Kidney (tissue), 13 donors: ENCODE measurements at regions not wholly inside any gene's neighbourhood (a gene's known extent, or its start where the extent isn't known, plus 50 kb on each side); places are given as distances from the start of the nearest gene placed in this dataset.

Experiments used
- DNase-seq, 5 donors: peaks; one replicate each; pipeline ENCODE4 v3.0.0-alpha.2; 2013 to 2020
- FAIRE-seq: peaks from 2 replicates; lab custom pipeline; 2012; peaks lifted over from hg19 to GRCh38; lab: Jason Lieb, UNC
- H3K27ac ChIP-seq, 2 donors: one replicate each; pipeline ENCODE4 v1.7.0; 2013; ENCODE audit warnings: low read depth in 2 of 2, low read length in 2 of 2, inconsistent platforms in 1 of 2
- H3K27me3 ChIP-seq: one replicate; pipeline ENCODE4 v1.7.1; 2013; ENCODE audit warnings: low read length, inconsistent platforms; ENCODE audit not compliant: control insufficient read depth, insufficient read depth
- H3K36me3 ChIP-seq, 3 donors: one replicate each; pipeline versions ENCODE4 v1.7.0 to v1.7.1; 2013; ENCODE audit warnings: low read length in 3 of 3, control low read depth in 1 of 3, inconsistent platforms in 1 of 3; ENCODE audit not compliant: insufficient read depth in 3 of 3, control insufficient read depth in 2 of 3
- H3K4me1 ChIP-seq, 3 donors: one replicate each; pipeline versions ENCODE4 v1.7.0 to v1.7.1; 2013; ENCODE audit warnings: low read length in 3 of 3, inconsistent platforms in 1 of 3, low read depth in 1 of 3; ENCODE audit not compliant: control insufficient read depth in 2 of 3, insufficient read depth in 2 of 3
- H3K4me3 ChIP-seq, 3 donors: one replicate each; pipeline versions ENCODE4 v1.7.0 to v1.8.1; 2013; ENCODE audit warnings: low read length in 3 of 3, control low read depth in 1 of 3, inconsistent platforms in 1 of 3
- H3K9ac ChIP-seq, 3 donors: one replicate each; pipeline versions ENCODE4 v1.7.0 to v1.7.1; 2013; ENCODE audit warnings: low read length in 3 of 3, control low read depth in 1 of 3, inconsistent platforms in 1 of 3
- H3K9me3 ChIP-seq, 3 donors: one replicate each; pipeline versions ENCODE4 v1.7.0 to v1.7.1; 2013; ENCODE audit warnings: low read length in 3 of 3, control low read depth in 1 of 3, inconsistent platforms in 1 of 3; ENCODE audit not compliant: control insufficient read depth in 2 of 3, insufficient read depth in 1 of 3
- CTCF ChIP-seq: IDR thresholded peaks from 3 replicates; pipeline ENCODE4 v1.5.1; 2012; ENCODE audit warnings: mild to moderate bottlenecking, moderate library complexity, borderline replicate concordance; ENCODE audit not compliant: insufficient read depth; ENCODE audit errors: extremely low read depth
- intact Hi-C: fragments of 100-400 bp; cut with DNase I; formaldehyde crosslinking; loops from one replicate; pipeline ENCODE4 v1.11.1; 2022
- donor health status: control.
- donor health status: control.
- donor health status: control.
- donor health status: control.
- donor health status: control.
- donor health status: DM: yes; HTN: yes; CAD: no.
- donor health status: Normal renal cell carcinoma (clear cell type).

- no peak for FAIRE-seq
- H3K27me3 ChIP-seq, result no peaks in the 10 kb centered on the region
- TF ChIP-seq CTCF, result no peak
These were observed 117.2 kb upstream of the BMP5 start for GRCh38 chr6:55992546-55992945.

GRCh38 chr6:55985309-55985708 is 109.9 kb upstream of the BMP5 start:
- H3K4me3 ChIP-seq, result no peak overlapping the region
- H3K9ac ChIP-seq, result no peak overlapping the region
- no peak for TF ChIP-seq CTCF
- no peak for DNase-seq
- H3K4me1 ChIP-seq, result no peaks in the 10 kb centered on the region
- H3K27me3 ChIP-seq, result no peaks in the 10 kb centered on the region
- H3K36me3 ChIP-seq, result no peaks in the 10 kb centered on the region
- H3K27ac ChIP-seq, result no peak overlapping the region
- H3K9me3 ChIP-seq, result no peaks in the 10 kb centered on the region
- peak; percentile 13 for FAIRE-seq
- intact Hi-C loops, result no loop called here

More at GRCh38 chr6:55992546-55992945, 117.2 kb upstream of the BMP5 start:
- intact Hi-C loops, result no loop called here
- Histone ChIP-seq H3K9ac (no peak overlapping the region), H3K4me1 (no peaks in the 10 kb centered on the region), H3K36me3 (no peaks in the 10 kb centered on the region), H3K4me3 (no peak overlapping the region), H3K27ac (no peak overlapping the region), H3K9me3 (peaks cover 0 to 3% (median 0%) of the 10 kb centered on the region in 3 donors)
- no peak for DNase-seq

GRCh38 chr6:55983861-55984260 is 108.5 kb upstream of the BMP5 start:
- no peaks in the 10 kb centered on the region for H3K9me3 ChIP-seq
- H3K27ac ChIP-seq, result no peak overlapping the region
- no peaks in the 10 kb centered on the region for H3K4me1 ChIP-seq
- intact Hi-C loops, result loop anchor here (5.0 kb wide), 1 partner anchor 303 kb away; no protein-coding TSS in a partner anchor
- TF ChIP-seq CTCF, result no peak
- no peak overlapping the region for H3K9ac ChIP-seq
- H3K27me3 ChIP-seq, result no peaks in the 10 kb centered on the region
- FAIRE-seq (no peak), DNase-seq (no peak)
- H3K36me3 ChIP-seq, result no peaks in the 10 kb centered on the region
- no peak overlapping the region for H3K4me3 ChIP-seq

- FAIRE-seq, result no peak
These were observed 106.3 kb upstream of the BMP5 start for GRCh38 chr6:55981660-55982059.

More at GRCh38 chr6:55981660-55982059, 106.3 kb upstream of the BMP5 start:
- Histone ChIP-seq H3K4me3 (no peak overlapping the region), H3K36me3 (no peaks in the 10 kb centered on the region), H3K27ac (no peak overlapping the region), H3K9ac (no peak overlapping the region), H3K27me3 (no peaks in the 10 kb centered on the region), H3K9me3 (no peaks in the 10 kb centered on the region), H3K4me1 (no peaks in the 10 kb centered on the region)
- intact Hi-C loops, result loop anchor here (5.0 kb wide), 1 partner anchor 306 kb away; no protein-coding TSS in a partner anchor
- no peak for DNase-seq
- no peak for TF ChIP-seq CTCF
